ENCODE measurements at regions not wholly inside any gene's neighbourhood (a gene's known extent, or its start where the extent isn't known, plus 50 kb on each side); places are given as distances from the start of the nearest gene placed in this dataset.

GRCh38 chr11:109251230-109251629, 170.8 kb upstream of the C11orf87 start:
- TF ChIP-seq SUZ12 (IDR thresholded peaks at IDR 0.05) (no peak), NFRKB (IDR thresholded peaks at IDR 0.05) (no peak)
